ENCODE measurements at regions not wholly inside any gene's neighbourhood (a gene's known extent, or its start where the extent isn't known, plus 50 kb on each side); places are given as distances from the start of the nearest gene placed in this dataset.

DNA sequence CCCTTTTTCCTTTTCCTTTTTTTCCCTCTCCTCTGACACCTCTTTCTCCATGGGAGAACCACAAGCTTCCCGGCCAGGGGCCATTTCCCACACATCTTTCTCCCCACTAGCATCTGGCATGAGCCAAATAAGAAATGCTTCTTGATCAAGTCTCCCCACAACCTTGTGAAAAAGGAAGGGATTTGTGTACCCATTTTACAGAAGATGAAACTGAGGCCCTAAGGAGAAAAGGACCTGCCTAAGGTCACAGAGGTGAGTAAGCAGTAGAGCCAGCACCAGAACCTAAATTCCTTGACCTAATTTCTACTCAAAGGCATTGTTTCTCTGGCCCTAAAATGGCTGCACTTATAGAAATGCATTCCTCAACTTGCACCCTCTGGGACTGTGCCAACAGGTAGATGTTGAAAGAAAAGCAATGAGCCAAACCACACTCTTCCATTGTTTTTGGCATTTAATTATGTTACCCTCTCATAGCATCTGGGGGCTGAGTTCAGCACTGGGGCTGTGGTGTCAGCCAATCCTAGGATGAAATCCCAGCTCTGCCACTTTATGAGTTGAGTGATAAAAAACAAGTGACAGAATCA lies 81.7 kb upstream of the TLE3 start:
- TF ChIP-seq, protein P1, sequence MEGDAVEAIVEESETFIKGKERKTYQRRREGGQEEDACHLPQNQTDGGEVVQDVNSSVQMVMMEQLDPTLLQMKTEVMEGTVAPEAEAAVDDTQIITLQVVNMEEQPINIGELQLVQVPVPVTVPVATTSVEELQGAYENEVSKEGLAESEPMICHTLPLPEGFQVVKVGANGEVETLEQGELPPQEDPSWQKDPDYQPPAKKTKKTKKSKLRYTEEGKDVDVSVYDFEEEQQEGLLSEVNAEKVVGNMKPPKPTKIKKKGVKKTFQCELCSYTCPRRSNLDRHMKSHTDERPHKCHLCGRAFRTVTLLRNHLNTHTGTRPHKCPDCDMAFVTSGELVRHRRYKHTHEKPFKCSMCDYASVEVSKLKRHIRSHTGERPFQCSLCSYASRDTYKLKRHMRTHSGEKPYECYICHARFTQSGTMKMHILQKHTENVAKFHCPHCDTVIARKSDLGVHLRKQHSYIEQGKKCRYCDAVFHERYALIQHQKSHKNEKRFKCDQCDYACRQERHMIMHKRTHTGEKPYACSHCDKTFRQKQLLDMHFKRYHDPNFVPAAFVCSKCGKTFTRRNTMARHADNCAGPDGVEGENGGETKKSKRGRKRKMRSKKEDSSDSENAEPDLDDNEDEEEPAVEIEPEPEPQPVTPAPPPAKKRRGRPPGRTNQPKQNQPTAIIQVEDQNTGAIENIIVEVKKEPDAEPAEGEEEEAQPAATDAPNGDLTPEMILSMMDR (IDR thresholded peaks at IDR 0.05) = no peak
- H3K4me3 ChIP-seq = no peak overlapping the region
- no peak overlapping the region for H3K27ac ChIP-seq
- DNase-seq (ENCODE audit: low spot score) = no peak

DNA sequence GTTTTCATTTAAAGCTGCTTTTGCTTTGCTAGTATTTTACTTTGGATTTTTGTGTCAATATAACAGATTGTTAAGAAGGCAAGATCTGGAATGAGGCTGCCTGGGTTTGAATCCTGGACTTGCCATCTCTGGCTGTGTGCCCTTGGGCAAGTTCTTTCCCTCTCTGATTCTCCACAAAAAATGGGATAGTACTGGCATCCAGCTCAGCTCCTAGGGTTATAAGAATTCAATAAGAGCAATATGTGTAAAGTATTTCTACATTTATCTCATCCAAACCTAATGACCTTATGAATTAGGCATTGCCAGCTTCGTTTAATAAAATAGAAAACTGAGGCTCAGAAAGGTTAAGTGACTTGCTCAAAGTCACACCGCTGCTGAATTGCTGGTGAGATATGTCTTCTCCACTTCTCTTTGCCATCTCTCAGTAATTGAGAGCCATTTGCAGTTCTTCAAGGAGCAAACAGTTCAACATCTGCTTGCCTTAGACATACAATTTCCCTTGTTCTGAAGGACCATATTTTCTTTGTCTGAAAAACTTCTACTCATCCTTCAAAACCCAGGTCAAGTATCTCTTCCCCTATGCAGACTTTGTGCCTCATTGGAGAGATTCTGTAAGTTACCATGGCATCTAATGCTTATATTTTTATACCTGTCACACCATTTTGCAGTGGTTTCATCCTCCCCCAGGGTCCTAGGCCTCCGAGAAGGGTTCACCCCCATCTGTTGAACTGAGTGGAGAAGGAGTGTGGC lies 80.8 kb upstream of the TLE3 start:
- DNase-seq (ENCODE audit: low spot score) = no peak
- TF ChIP-seq, protein P1 (IDR thresholded peaks at IDR 0.05) = no peak
- Histone ChIP-seq H3K27ac (no peak overlapping the region), H3K4me3 (no peak overlapping the region)

DNA sequence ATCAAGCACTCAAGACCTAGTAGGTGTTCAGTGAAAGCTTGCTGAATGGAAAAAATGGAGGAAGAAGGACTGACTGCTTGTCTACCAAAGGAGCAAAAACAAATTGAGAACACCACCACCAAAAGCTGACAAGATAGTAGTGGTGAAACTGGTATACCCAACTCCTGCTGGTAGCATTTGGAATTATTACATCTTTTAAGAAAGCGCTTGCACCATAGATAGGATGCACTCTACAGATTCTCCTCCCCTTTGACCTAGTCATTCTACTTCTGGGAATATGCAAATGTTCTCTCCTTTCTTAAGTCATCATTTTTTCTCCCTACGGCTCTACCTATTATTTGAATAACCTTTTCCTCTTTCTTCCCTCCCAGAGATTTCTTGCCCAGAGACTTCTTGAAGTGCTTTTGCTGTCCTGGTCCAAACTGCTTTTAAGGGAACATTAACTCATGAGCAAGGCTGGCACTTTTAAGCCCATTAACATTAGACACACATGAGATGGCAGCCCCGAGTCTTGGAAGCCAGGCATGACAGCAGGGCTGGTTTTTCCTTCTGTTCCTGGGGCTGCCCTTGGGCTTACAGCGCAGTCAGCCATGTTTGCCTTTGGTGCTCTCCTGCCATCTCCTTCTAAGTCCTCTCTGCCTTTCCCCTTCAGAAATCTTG lies 75.0 kb upstream of the TLE3 start:
- no peak for DNase-seq (ENCODE audit: low spot score)
- Histone ChIP-seq H3K27ac (no peak overlapping the region), H3K4me3 (no peak overlapping the region)
- TF ChIP-seq, protein P1 (IDR thresholded peaks at IDR 0.05) = no peak

DNA sequence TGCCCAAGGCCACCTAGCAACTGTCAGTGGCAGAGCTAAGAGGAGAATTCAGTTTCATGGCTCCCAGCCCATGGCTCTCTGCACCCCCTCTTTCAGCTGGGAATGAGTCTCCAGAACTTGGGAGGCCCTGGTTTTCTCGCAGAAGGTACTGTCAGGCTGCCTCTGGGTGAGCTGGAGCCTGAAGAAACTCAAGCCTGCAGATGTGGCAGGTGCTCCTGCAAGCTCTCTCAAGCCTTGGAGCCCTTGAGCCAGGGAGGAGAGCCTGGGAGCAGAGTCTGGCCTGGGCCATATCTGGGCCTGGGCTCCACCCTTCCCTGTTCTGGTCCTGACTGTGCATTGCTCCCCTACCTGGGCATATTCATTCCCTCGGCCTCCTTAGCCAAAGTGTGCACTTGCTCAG lies 74.4 kb upstream of the TLE3 start:
- no peak for DNase-seq (ENCODE audit: low spot score)
- TF ChIP-seq, protein P1 (IDR thresholded peaks at IDR 0.05) = no peak
- no peak overlapping the region for H3K27ac ChIP-seq
- no peak overlapping the region for H3K4me3 ChIP-seq

DNA sequence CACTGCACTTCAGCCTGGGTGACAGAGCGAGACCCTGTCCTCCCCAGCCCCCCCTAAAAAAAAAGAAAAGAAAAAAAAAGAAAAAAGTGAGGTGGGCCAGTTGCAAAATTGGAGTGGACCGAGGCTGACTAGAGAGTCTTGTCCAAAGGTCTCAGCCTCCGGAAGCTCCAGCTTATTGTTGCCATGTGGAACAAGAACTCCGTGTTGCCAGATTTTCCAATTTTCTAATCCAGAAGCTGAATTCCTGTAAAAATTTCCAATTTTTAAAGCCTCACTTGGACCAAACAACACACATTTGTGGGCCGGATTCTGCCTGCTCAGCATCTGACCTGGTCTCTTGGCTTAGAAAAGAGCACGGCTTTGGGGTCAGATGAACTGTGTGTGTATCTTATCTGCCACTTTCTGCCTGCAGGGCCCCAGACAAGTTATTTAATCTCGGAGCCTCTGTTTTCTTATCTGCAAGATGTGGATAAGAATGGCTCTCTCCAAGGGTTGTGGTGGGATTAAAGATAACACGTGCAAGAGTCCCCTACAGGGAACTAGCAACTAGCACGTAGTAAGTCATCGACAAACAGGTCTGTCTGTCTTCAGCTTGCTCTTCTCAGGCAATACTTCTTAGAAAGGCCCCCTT lies 73.7 kb upstream of the TLE3 start:
- TF ChIP-seq, protein P1 (IDR thresholded peaks at IDR 0.05) = no peak
- Histone ChIP-seq H3K4me3 (no peak overlapping the region), H3K27ac (no peak overlapping the region)
- no peak for DNase-seq (ENCODE audit: low spot score)

DNA sequence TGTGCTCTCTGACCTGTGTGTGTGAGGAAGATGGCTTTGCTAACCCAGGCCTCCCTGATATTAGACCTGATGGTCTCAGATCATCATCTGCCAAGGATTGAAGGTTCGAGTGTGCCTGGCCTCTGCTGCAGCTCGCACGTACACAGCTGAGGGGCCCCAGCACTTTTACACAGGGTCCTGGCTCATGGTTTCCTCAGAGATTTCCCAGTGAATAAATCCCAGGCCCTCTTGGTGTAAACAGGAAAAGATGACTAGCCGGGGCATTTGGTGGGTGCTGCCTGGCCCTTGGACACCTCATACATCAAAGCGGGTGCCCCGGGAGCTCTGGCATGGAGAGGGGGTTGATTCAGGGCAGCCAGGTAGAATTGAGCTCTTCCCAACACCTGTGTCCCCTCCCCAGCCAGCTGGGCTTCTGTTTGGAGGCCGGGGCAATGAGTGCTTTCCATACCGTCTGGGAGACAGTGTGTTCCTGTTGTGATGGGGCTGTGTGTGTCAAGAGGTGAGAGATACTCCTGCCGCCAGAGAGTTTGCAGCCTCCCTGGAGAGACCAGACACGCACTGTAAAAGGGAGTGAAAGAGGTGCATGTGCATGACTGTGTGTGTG lies 72.5 kb upstream of the TLE3 start:
- DNase-seq (ENCODE audit: low spot score) = no peak
- TF ChIP-seq, protein P1 (IDR thresholded peaks at IDR 0.05) = no peak
- H3K4me3 ChIP-seq = no peak overlapping the region
- H3K27ac ChIP-seq = no peak overlapping the region

Data from coronary artery (tissue), 2 donors.